Mucosa of gallbladder (tissue), 1 donor: ENCODE measurements at regions not wholly inside any gene's neighbourhood (a gene's known extent, or its start where the extent isn't known, plus 50 kb on each side); places are given as distances from the start of the nearest gene placed in this dataset.
"Not testable (repeated sequence)": the region's sequence is repeated elsewhere in the genome, so short reads cannot be mapped to it uniquely, and the experiment has no call there.

ENCODE experiments used
- DNase-seq: peaks from one replicate; pipeline ENCODE4 v3.0.0-alpha.2; 2020; ENCODE audit warnings: low spot score
- donor health status: DM: no; HTN: no; CAD: no.

- DNase-seq, result no peak
These were observed 944.7 kb downstream of the MCTP2 start for GRCh38 chr15:95175914-95176658.

- no peak for DNase-seq
These were observed 945.6 kb downstream of the MCTP2 start for GRCh38 chr15:95176794-95177577.

GRCh38 chr15:95180530-95180929, 949.2 kb downstream of the MCTP2 start:
- DNase-seq, result no peak

GRCh38 chr15:95182091-95182490, 950.7 kb downstream of the MCTP2 start:
- no peak for DNase-seq

- DNase-seq, result no peak
These were observed 961.6 kb downstream of the MCTP2 start for GRCh38 chr15:95192923-95193322.

- no peak for DNase-seq
These were observed 963.4 kb downstream of the MCTP2 start for GRCh38 chr15:95194746-95195145.

- DNase-seq, result no peak
These were observed 965.0 kb downstream of the MCTP2 start for GRCh38 chr15:95196176-95196915.

GRCh38 chr15:95202569-95203349, 971.4 kb downstream of the MCTP2 start:
- DNase-seq, result no peak

- no peak for DNase-seq
These were observed 973.7 kb downstream of the MCTP2 start for GRCh38 chr15:95205077-95205476.

GRCh38 chr15:95205830-95206229, 974.5 kb downstream of the MCTP2 start:
- DNase-seq, result not testable (repeated sequence)

- DNase-seq, result no peak
These were observed 976.7 kb downstream of the MCTP2 start for GRCh38 chr15:95208071-95208470.

- no peak for DNase-seq
These were observed 977.6 kb downstream of the MCTP2 start for GRCh38 chr15:95208988-95209387.

GRCh38 chr15:95210436-95210981, 979.1 kb downstream of the MCTP2 start:
- DNase-seq, result no peak

GRCh38 chr15:95215017-95215416, 983.7 kb downstream of the MCTP2 start:
- DNase-seq, result no peak

GRCh38 chr15:95226835-95227234, 995.5 kb downstream of the MCTP2 start:
- DNase-seq, result no peak

GRCh38 chr15:95227235-95227634, 995.9 kb downstream of the MCTP2 start:
- DNase-seq, result no peak

- DNase-seq, result no peak
These were observed 997.6 kb downstream of the MCTP2 start for GRCh38 chr15:95228856-95229555.

GRCh38 chr15:95235033-95235432, 1003.7 kb downstream of the MCTP2 start:
- no peak for DNase-seq

- peak; percentile 37 for DNase-seq
These were observed 1016.0 kb downstream of the MCTP2 start for GRCh38 chr15:95247071-95247984.

GRCh38 chr15:95249524-95249923, 1018.2 kb downstream of the MCTP2 start:
- DNase-seq, result no peak
